ENCODE measurements at regions not wholly inside any gene's neighbourhood (a gene's known extent, or its start where the extent isn't known, plus 50 kb on each side); places are given as distances from the start of the nearest gene placed in this dataset.

- H3K36me3 ChIP-seq (ENCODE audit: control insufficient read depth in 1 of 2, insufficient read depth in 2 of 2, low read length in 2 of 2) = no peaks in the 10 kb centered on the region
- H3K9me3 ChIP-seq (ENCODE audit: control insufficient read depth in 1 of 2, insufficient read depth in 1 of 2, low read depth in 1 of 2, low read length in 2 of 2) = peaks cover 4 to 20% of the 10 kb centered on the region in 2 experiments; a peak in 2 of 4 replicates
- BruUV-seq (replicated peaks) = no TSS peak
- no peak for DNase-seq (ENCODE audit: low read depth, low spot score)
- CTCF ChIA-PET = interaction anchor here (1.0 kb wide), 1 partner anchor 1933 kb away, joined by 5 read pairs; no protein-coding TSS in a partner anchor
- POLR2A ChIA-PET = no interaction called here
- H3K4me3 ChIP-seq (replicated peaks in 1 of 2; ENCODE audit: low read depth in 1 of 2, low read length in 2 of 2) = no peak overlapping the region
- intact Hi-C loops (cut with micrococcal nuclease) = loop anchor here (5.0 kb wide), 4 partner anchors 756 to 1571 kb away; no protein-coding TSS in a partner anchor
- H4K20me1 ChIP-seq (ENCODE audit: insufficient read depth) = no peaks in the 10 kb centered on the region
- RAD21 ChIA-PET (ENCODE audit: low non-redundant PET in 1 of 2, low total read pairs in 2 of 2, uncharacterized antibody in 2 of 2, unreplicated experiment in 2 of 2) = no interaction called here
- no peak overlapping the region for H3K27ac ChIP-seq (ENCODE audit: low read depth, low read length)
- no peak overlapping the region for H3K9ac ChIP-seq (ENCODE audit: low read length)
- no peak overlapping the region for H2AFZ ChIP-seq (ENCODE audit: low read depth, low read length, poor library complexity, severe bottlenecking)
- H3K27me3 ChIP-seq (ENCODE audit: insufficient read depth, low read length) = no peaks in the 10 kb centered on the region
- H3K79me2 ChIP-seq (ENCODE audit: insufficient read depth, low read length) = no peaks in the 10 kb centered on the region
- TF ChIP-seq CTCF (IDR thresholded peaks at IDR 0.05 in 2 of 3, conservative IDR thresholded peaks at IDR 0.05 in 1 of 3; ENCODE audit: borderline replicate concordance in 1 of 3, insufficient read depth in 1 of 3, low read depth in 2 of 3, low read length in 2 of 3) (peak; percentile 7 to 64 (median 45); a peak in 4 of 6 replicates), POLR2A (IDR thresholded peaks at IDR 0.05; ENCODE audit: borderline replicate concordance, extremely low read depth, insufficient read depth, insufficient read length) (no peak), RAD21 (IDR thresholded peaks at IDR 0.05; ENCODE audit: low read depth) (peak; percentile 23; the same call in 1 of the 2 replicates), CBX3 (IDR thresholded peaks at IDR 0.05; ENCODE audit: low read depth) (no peak), ATF3 (IDR thresholded peaks at IDR 0.05) (no peak), SIN3A (IDR thresholded peaks at IDR 0.05; ENCODE audit: low read depth) (no peak)
- no peaks in the 10 kb centered on the region for H3K9me2 ChIP-seq (ENCODE audit: insufficient read depth)
- H3K4me1 ChIP-seq (ENCODE audit: control insufficient read depth in 1 of 2, insufficient read depth in 2 of 2, low read length in 2 of 2) = no peaks in the 10 kb centered on the region
- no peak for ATAC-seq
- no peak overlapping the region for H3K4me2 ChIP-seq (ENCODE audit: low read length)
These were observed 119.5 kb upstream of the CTNND2 start for GRCh38 chr5:12023614-12024241.

GRCh38 chr5:12022444-12022843 lies 118.2 kb upstream of the CTNND2 start:
- H3K27me3 ChIP-seq (ENCODE audit: insufficient read depth, low read length) = no peaks in the 10 kb centered on the region
- no peaks in the 10 kb centered on the region for H4K20me1 ChIP-seq (ENCODE audit: insufficient read depth)
- no peak for ATAC-seq
- peaks cover 4 to 20% of the 10 kb centered on the region in 2 experiments; a peak in 2 of 4 replicates for H3K9me3 ChIP-seq (ENCODE audit: control insufficient read depth in 1 of 2, insufficient read depth in 1 of 2, low read depth in 1 of 2, low read length in 2 of 2)
- BruUV-seq (replicated peaks) = no TSS peak
- ChIA-PET RAD21 (ENCODE audit: low non-redundant PET in 1 of 2, low total read pairs in 2 of 2, uncharacterized antibody in 2 of 2, unreplicated experiment in 2 of 2) (no interaction called here), CTCF (no interaction called here), POLR2A (no interaction called here)
- no peaks in the 10 kb centered on the region for H3K9me2 ChIP-seq (ENCODE audit: insufficient read depth)
- H3K9ac ChIP-seq (ENCODE audit: low read length) = no peak overlapping the region
- H3K4me2 ChIP-seq (ENCODE audit: low read length) = no peak overlapping the region
- DNase-seq (ENCODE audit: low read depth, low spot score) = no peak
- intact Hi-C loops (cut with micrococcal nuclease) = loop anchor here (5.0 kb wide), 4 partner anchors 755 to 1570 kb away; no protein-coding TSS in a partner anchor
- no peaks in the 10 kb centered on the region for H3K79me2 ChIP-seq (ENCODE audit: insufficient read depth, low read length)
- no peak overlapping the region for H3K4me3 ChIP-seq (replicated peaks in 1 of 2; ENCODE audit: low read depth in 1 of 2, low read length in 2 of 2)
- H2AFZ ChIP-seq (ENCODE audit: low read depth, low read length, poor library complexity, severe bottlenecking) = no peak overlapping the region
- H3K27ac ChIP-seq (ENCODE audit: low read depth, low read length) = no peak overlapping the region
- H3K4me1 ChIP-seq (ENCODE audit: control insufficient read depth in 1 of 2, insufficient read depth in 2 of 2, low read length in 2 of 2) = no peaks in the 10 kb centered on the region
- H3K36me3 ChIP-seq (ENCODE audit: control insufficient read depth in 1 of 2, insufficient read depth in 2 of 2, low read length in 2 of 2) = no peaks in the 10 kb centered on the region
- TF ChIP-seq EZH2 (IDR thresholded peaks at IDR 0.05) = no peak
- no peak for TF ChIP-seq RAD21 (IDR thresholded peaks at IDR 0.05; ENCODE audit: low read depth)
- no peak for TF ChIP-seq POLR2A (IDR thresholded peaks at IDR 0.05; ENCODE audit: borderline replicate concordance, extremely low read depth, insufficient read depth, insufficient read length)
- TF ChIP-seq SIN3A (IDR thresholded peaks at IDR 0.05; ENCODE audit: low read depth) = no peak
- TF ChIP-seq TCF7L2 (IDR thresholded peaks at IDR 0.05; ENCODE audit: borderline replicate concordance, extremely low read depth, insufficient read depth, insufficient read length) = no peak
- no peak for TF ChIP-seq CTCF (IDR thresholded peaks at IDR 0.05 in 2 of 3, conservative IDR thresholded peaks at IDR 0.05 in 1 of 3; ENCODE audit: borderline replicate concordance in 1 of 3, insufficient read depth in 1 of 3, low read depth in 2 of 3, low read length in 2 of 3)
- no peak for TF ChIP-seq POLR2AphosphoS5 (IDR thresholded peaks at IDR 0.05; ENCODE audit: low read depth, low read length)
- TF ChIP-seq ATF3 (IDR thresholded peaks at IDR 0.05) = no peak
- TF ChIP-seq ZFX (IDR thresholded peaks at IDR 0.05) = no peak
- TF ChIP-seq SRF (IDR thresholded peaks at IDR 0.05; ENCODE audit: low read depth) = no peak
- no peak for TF ChIP-seq MAX (IDR thresholded peaks at IDR 0.05)
- no peak for TF ChIP-seq CEBPB (IDR thresholded peaks at IDR 0.05; ENCODE audit: low read depth)
- no peak for TF ChIP-seq EZH2phosphoT487 (IDR thresholded peaks at IDR 0.05; ENCODE audit: borderline replicate concordance)

Data from HCT116 (cell line).